ENCODE measurements at regions not wholly inside any gene's neighbourhood (a gene's known extent, or its start where the extent isn't known, plus 50 kb on each side); places are given as distances from the start of the nearest gene placed in this dataset.
"Not testable (repeated sequence)": the region's sequence is repeated elsewhere in the genome, so short reads cannot be mapped to it uniquely, and the experiment has no call there.

GRCh38 chr13:107916902-107917301 is 298.4 kb downstream of the LIG4 start:
- H3K9me3 ChIP-seq (replicated peaks; ENCODE audit: control insufficient read depth, insufficient read depth, low read length); H3K4me2 ChIP-seq (ENCODE audit: insufficient read depth, low read length); BruUV-seq (replicated peaks); POLR2A ChIA-PET; intact Hi-C loops (cut with micrococcal nuclease); CTCF ChIA-PET; DNase-seq (ENCODE audit: low read depth, low spot score); H3K9ac ChIP-seq (replicated peaks; ENCODE audit: extremely low read depth, insufficient read depth, low read length); H3K36me3 ChIP-seq (ENCODE audit: control insufficient read depth in 2 of 2, extremely low read depth in 1 of 2, insufficient read depth in 2 of 2, low read length in 2 of 2); H3K4me3 ChIP-seq (replicated peaks in 1 of 3; ENCODE audit: insufficient read depth in 1 of 3, low read depth in 1 of 3, low read length in 3 of 3); H3K27ac ChIP-seq (ENCODE audit: insufficient read depth, low read depth, low read length); H3K9me1 ChIP-seq (replicated peaks; ENCODE audit: control insufficient read depth, extremely low read depth, insufficient read depth, low read length); H3K4me1 ChIP-seq (ENCODE audit: control insufficient read depth, extremely low read depth, insufficient read depth, low read length); H3K27me3 ChIP-seq (ENCODE audit: control insufficient read depth in 2 of 2, insufficient read depth in 2 of 2, low read length in 2 of 2); H3K79me2 ChIP-seq (ENCODE audit: control insufficient read depth, insufficient read depth, low read length); dilution Hi-C loops (cut with MboI; ENCODE audit: extremely low pct_ligation_motif_present, low sequenced_read_pairs); H2AFZ ChIP-seq (ENCODE audit: low read depth, low read length); FAIRE-seq; H4K20me1 ChIP-seq (replicated peaks; ENCODE audit: control insufficient read depth, extremely low read depth, insufficient read depth, low read length): not testable (repeated sequence)

GRCh38 chr13:107912745-107913144 is 302.6 kb downstream of the LIG4 start:
- no peak overlapping the region for H3K4me3 ChIP-seq (replicated peaks in 1 of 3; ENCODE audit: insufficient read depth in 1 of 3, low read depth in 1 of 3, low read length in 3 of 3)
- DNase-seq (ENCODE audit: low read depth, low spot score), result no peak
- CTCF ChIA-PET, result no interaction called here
- TF ChIP-seq JUN (IDR thresholded peaks at IDR 0.05; ENCODE audit: borderline replicate concordance, insufficient read depth, insufficient read length, low read depth), result no peak
- no peak for TF ChIP-seq GATA2 (IDR thresholded peaks at IDR 0.05; ENCODE audit: insufficient read depth, insufficient read length, low read depth, low read length)
- TF ChIP-seq FOS (IDR thresholded peaks at IDR 0.05; ENCODE audit: borderline replicate concordance, insufficient read depth, low read length), result no peak
- no peak for TF ChIP-seq MAX (IDR thresholded peaks at IDR 0.05; ENCODE audit: insufficient read depth, insufficient read length)
- no peak for TF ChIP-seq EZH2 (IDR thresholded peaks at IDR 0.05; ENCODE audit: borderline replicate concordance, low read depth, low read length, severe bottlenecking)
- no peak for TF ChIP-seq MYC (IDR thresholded peaks at IDR 0.05; ENCODE audit: low read depth, low read length)
- no peak for TF ChIP-seq POLR2AphosphoS5 (IDR thresholded peaks at IDR 0.05; ENCODE audit: insufficient read depth, low read depth, low read length)
- TF ChIP-seq, protein P1, sequence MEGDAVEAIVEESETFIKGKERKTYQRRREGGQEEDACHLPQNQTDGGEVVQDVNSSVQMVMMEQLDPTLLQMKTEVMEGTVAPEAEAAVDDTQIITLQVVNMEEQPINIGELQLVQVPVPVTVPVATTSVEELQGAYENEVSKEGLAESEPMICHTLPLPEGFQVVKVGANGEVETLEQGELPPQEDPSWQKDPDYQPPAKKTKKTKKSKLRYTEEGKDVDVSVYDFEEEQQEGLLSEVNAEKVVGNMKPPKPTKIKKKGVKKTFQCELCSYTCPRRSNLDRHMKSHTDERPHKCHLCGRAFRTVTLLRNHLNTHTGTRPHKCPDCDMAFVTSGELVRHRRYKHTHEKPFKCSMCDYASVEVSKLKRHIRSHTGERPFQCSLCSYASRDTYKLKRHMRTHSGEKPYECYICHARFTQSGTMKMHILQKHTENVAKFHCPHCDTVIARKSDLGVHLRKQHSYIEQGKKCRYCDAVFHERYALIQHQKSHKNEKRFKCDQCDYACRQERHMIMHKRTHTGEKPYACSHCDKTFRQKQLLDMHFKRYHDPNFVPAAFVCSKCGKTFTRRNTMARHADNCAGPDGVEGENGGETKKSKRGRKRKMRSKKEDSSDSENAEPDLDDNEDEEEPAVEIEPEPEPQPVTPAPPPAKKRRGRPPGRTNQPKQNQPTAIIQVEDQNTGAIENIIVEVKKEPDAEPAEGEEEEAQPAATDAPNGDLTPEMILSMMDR (IDR thresholded peaks at IDR 0.05; ENCODE audit: extremely low read depth in 1 of 2, insufficient read depth in 1 of 2, low read depth in 1 of 2, low read length in 2 of 2), result no peak
- TF ChIP-seq POLR2A (IDR thresholded peaks at IDR 0.05; ENCODE audit: low read depth, low read length), result no peak
- H3K79me2 ChIP-seq (ENCODE audit: control insufficient read depth, insufficient read depth, low read length), result no peaks in the 10 kb centered on the region
- no peak overlapping the region for H2AFZ ChIP-seq (ENCODE audit: low read depth, low read length)
- H3K4me2 ChIP-seq (ENCODE audit: insufficient read depth, low read length), result no peak overlapping the region
- POLR2A ChIA-PET, result no interaction called here
- no peak overlapping the region for H3K27ac ChIP-seq (ENCODE audit: insufficient read depth, low read depth, low read length)
- H3K9ac ChIP-seq (replicated peaks; ENCODE audit: extremely low read depth, insufficient read depth, low read length), result no peak overlapping the region
- intact Hi-C loops (cut with micrococcal nuclease) (no loop called here), dilution Hi-C loops (cut with MboI; ENCODE audit: extremely low pct_ligation_motif_present, low sequenced_read_pairs) (no loop called here)
- no TSS peak for BruUV-seq (replicated peaks)
- no peaks in the 10 kb centered on the region for H3K4me1 ChIP-seq (ENCODE audit: control insufficient read depth, extremely low read depth, insufficient read depth, low read length)
- H3K9me3 ChIP-seq (replicated peaks; ENCODE audit: control insufficient read depth, insufficient read depth, low read length), result no peaks in the 10 kb centered on the region
- H3K9me1 ChIP-seq (replicated peaks; ENCODE audit: control insufficient read depth, extremely low read depth, insufficient read depth, low read length), result no peaks in the 10 kb centered on the region
- FAIRE-seq, result no peak
- no peaks in the 10 kb centered on the region for H3K36me3 ChIP-seq (ENCODE audit: control insufficient read depth in 2 of 2, extremely low read depth in 1 of 2, insufficient read depth in 2 of 2, low read length in 2 of 2)
- H3K27me3 ChIP-seq (ENCODE audit: control insufficient read depth in 2 of 2, insufficient read depth in 2 of 2, low read length in 2 of 2), result no peaks in the 10 kb centered on the region
- no peaks in the 10 kb centered on the region for H4K20me1 ChIP-seq (replicated peaks; ENCODE audit: control insufficient read depth, extremely low read depth, insufficient read depth, low read length)
